Esophagus muscularis mucosa (tissue), 4 donors: ENCODE measurements at regions not wholly inside any gene's neighbourhood (a gene's known extent, or its start where the extent isn't known, plus 50 kb on each side); places are given as distances from the start of the nearest gene placed in this dataset.
"Not testable (repeated sequence)": the region's sequence is repeated elsewhere in the genome, so short reads cannot be mapped to it uniquely, and the experiment has no call there.

Experiments
- DNase-seq: peaks from one replicate; pipeline ENCODE4 v3.0.0-alpha.2; 2017; ENCODE audit errors: extremely low spot score
- H3K27ac ChIP-seq, 4 donors: fragments of 200-600 bp; sonication (generic); replicated peaks in 1 of 4; 1 replicate in 3 of 4; 2 replicates in 1 of 4; pipeline ENCODE4 v1.5.1; 2016 to 2019; ENCODE audit warnings: mild to moderate bottlenecking in 1 of 4
- H3K27me3 ChIP-seq, 4 donors: fragments of 200-600 bp; sonication (generic); one replicate each; pipeline versions ENCODE4 v1.5.1 to v1.6.0; 2016 to 2019
- H3K36me3 ChIP-seq, 4 donors: fragments of 200-600 bp; sonication (generic); one replicate each; pipeline ENCODE4 v1.5.1; 2016 to 2019
- H3K4me1 ChIP-seq, 4 donors: fragments of 200-600 bp; sonication (generic); one replicate each; pipeline ENCODE4 v1.5.1; 2016 to 2019
- H3K4me3 ChIP-seq, 4 donors: fragments of 200-600 bp; sonication (generic); 1 replicate in 2 of 4; 2 replicates in 2 of 4; pipeline ENCODE4 v1.5.1; 2016 to 2019; ENCODE audit warnings: mild to moderate bottlenecking in 4 of 4, moderate library complexity in 1 of 4
- H3K9me3 ChIP-seq, 4 donors: fragments of 200-600 bp; sonication (generic); 1 replicate in 3 of 4; 2 replicates in 1 of 4; pipeline ENCODE4 v1.5.1; 2016 to 2019
- CTCF ChIP-seq, 3 experiments: fragments of 200-600 bp in 2 of 3; fragments of 450-650 bp in 1 of 3; sonication (generic) in 2 of 3; IDR thresholded peaks; one replicate each; pipeline ENCODE4 v1.5.1; 2017 to 2019; ENCODE audit warnings: antibody characterized with exemption in 3 of 3, mild to moderate bottlenecking in 2 of 3, moderate library complexity in 1 of 3
- EP300 ChIP-seq: sonication (generic); formaldehyde crosslinking; IDR thresholded peaks from one replicate; pipeline ENCODE4 v1.6.1; 2017; ENCODE audit warnings: antibody characterized with exemption
- POLR2A ChIP-seq: fragments of 450-650 bp; IDR thresholded peaks from one replicate; pipeline ENCODE4 v1.6.1; 2017; ENCODE audit warnings: antibody characterized with exemption, moderate library complexity, mild to moderate bottlenecking, low read depth
- POLR2AphosphoS5 ChIP-seq, 2 donors: sonication (generic); formaldehyde crosslinking; IDR thresholded peaks; one replicate each; pipeline ENCODE4 v1.6.1; 2017; ENCODE audit warnings: antibody characterized with exemption in 2 of 2
- WGBS: methylation state at CpG from one replicate; pipeline ENCODE4 v1.1.5; 2018; 5-methylcytosine and 5-hydroxymethylcytosine counted together
- intact Hi-C: fragments of 100-400 bp; cut with DNase I; formaldehyde crosslinking; loops from one replicate; pipeline ENCODE4 v1.15.1; 2023

DNA sequence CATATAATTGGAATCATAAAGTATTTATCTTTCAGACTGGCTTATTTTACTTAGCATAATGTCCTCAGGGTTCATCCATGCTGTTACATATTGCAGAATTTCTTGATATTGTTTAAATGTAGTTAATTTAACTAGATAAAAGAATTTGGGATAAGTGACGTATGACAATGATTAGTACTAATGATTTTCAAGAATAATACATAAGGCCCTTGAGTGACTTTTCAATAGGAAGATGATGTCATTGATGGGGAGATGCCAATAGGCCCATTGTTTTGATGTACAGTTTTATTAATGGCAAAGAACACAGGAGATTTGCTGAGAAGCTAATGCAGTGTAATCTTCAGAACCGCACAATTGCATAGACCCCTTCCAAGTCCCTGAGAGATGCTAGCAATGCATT lies 537.4 kb upstream of the PHF14 start:
- intact Hi-C loops = no loop called here
- no peak for TF ChIP-seq CTCF (IDR thresholded peaks at IDR 0.05)
- TF ChIP-seq POLR2A = no peak
- TF ChIP-seq POLR2AphosphoS5 (IDR thresholded peaks at IDR 0.05) = no peak
- Histone ChIP-seq H3K4me1 (no peaks in the 10 kb centered on the region), H3K27me3 (no peaks in the 10 kb centered on the region), H3K27ac (no peak overlapping the region), H3K36me3 (no peaks in the 10 kb centered on the region), H3K4me3 (no peak overlapping the region), H3K9me3 (no peaks in the 10 kb centered on the region)
- DNase-seq = no peak
- 87% methylated on average over 2 of the region's 2 CpGs for WGBS

- H3K27ac ChIP-seq = no peak overlapping the region
- WGBS = 63% methylated on average over 3 of the region's 3 CpGs
- H3K27me3 ChIP-seq = no peaks in the 10 kb centered on the region
- H3K4me3 ChIP-seq = no peak overlapping the region
- H3K4me1 ChIP-seq = no peaks in the 10 kb centered on the region
- H3K36me3 ChIP-seq = no peaks in the 10 kb centered on the region
- no peaks in the 10 kb centered on the region for H3K9me3 ChIP-seq
- no peak for TF ChIP-seq POLR2AphosphoS5 (IDR thresholded peaks at IDR 0.05)
- no peak for TF ChIP-seq CTCF (IDR thresholded peaks at IDR 0.05)
- no peak for TF ChIP-seq EP300
- no peak for TF ChIP-seq POLR2A
- no peak for DNase-seq
- intact Hi-C loops = no loop called here
These were observed 534.6 kb upstream of the PHF14 start for GRCh38 chr7:10439027-10439426.

GRCh38 chr7:10455936-10456335 lies 517.7 kb upstream of the PHF14 start:
- Histone ChIP-seq H3K4me3 (no peak overlapping the region), H3K36me3 (no peaks in the 10 kb centered on the region), H3K4me1 (no peaks in the 10 kb centered on the region), H3K27me3 (no peaks in the 10 kb centered on the region), H3K9me3 (peaks cover 0 to 15% (median 0%) of the 10 kb centered on the region in 4 donors), H3K27ac (no peak overlapping the region)
- no peak for DNase-seq
- TF ChIP-seq POLR2A (no peak), POLR2AphosphoS5 (IDR thresholded peaks at IDR 0.05) (no peak), EP300 (no peak), CTCF (IDR thresholded peaks at IDR 0.05) (no peak)
- intact Hi-C loops = no loop called here

DNA sequence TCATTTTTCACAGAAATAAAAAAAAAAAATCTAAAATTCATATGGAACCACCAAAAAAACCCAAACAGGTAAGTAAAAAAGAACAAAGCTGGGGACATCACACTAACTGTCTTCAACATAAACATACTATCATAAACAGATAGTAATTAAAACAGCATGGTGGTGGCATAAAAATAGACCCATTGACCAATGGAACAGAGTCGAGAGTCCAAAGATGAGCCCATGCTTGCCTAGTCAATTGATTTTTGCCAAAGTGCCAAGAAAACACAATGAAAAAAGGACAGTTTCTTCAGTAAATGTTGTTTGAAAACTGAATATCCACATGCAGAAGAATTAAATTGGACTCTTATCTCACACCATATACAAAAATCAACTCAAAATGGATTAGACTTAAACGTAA lies 513.2 kb upstream of the PHF14 start:
- TF ChIP-seq POLR2A (no peak), EP300 (no peak), POLR2AphosphoS5 (IDR thresholded peaks at IDR 0.05) (no peak), CTCF (IDR thresholded peaks at IDR 0.05) (no peak)
- WGBS = 72% methylated on average over 2 of the region's 2 CpGs
- intact Hi-C loops = no loop called here
- Histone ChIP-seq H3K4me1 (no peaks in the 10 kb centered on the region), H3K9me3 (peaks cover 0 to 9% (median 0%) of the 10 kb centered on the region in 4 donors), H3K27ac (no peak overlapping the region), H3K36me3 (no peaks in the 10 kb centered on the region), H3K27me3 (no peaks in the 10 kb centered on the region), H3K4me3 (no peak overlapping the region)
- no peak for DNase-seq

DNA sequence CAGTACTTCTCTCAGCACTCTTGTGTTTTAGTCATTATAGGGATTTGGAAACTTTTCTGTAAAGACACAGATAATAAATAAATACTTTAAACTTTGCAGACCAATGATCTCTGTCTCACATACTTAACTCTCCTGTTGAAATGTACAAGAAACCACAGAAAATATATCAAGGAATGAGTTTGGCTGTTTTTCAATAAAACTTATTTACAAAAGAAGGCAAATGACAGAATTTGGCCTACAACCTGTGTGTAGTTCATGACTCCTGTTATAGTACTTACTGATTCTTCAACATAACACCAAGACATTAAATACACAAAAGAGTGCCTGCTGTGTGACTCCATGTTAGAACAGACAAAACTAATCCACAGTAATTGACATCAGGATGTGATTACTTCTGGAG lies 510.0 kb upstream of the PHF14 start:
- DNase-seq = no peak
- Histone ChIP-seq H3K4me1 (no peaks in the 10 kb centered on the region), H3K4me3 (no peak overlapping the region), H3K27me3 (no peaks in the 10 kb centered on the region), H3K9me3 (no peaks in the 10 kb centered on the region), H3K36me3 (no peaks in the 10 kb centered on the region), H3K27ac (no peak overlapping the region)
- TF ChIP-seq POLR2AphosphoS5 (IDR thresholded peaks at IDR 0.05) (no peak), CTCF (IDR thresholded peaks at IDR 0.05) (no peak), EP300 (no peak), POLR2A (no peak)
- intact Hi-C loops = no loop called here

DNA sequence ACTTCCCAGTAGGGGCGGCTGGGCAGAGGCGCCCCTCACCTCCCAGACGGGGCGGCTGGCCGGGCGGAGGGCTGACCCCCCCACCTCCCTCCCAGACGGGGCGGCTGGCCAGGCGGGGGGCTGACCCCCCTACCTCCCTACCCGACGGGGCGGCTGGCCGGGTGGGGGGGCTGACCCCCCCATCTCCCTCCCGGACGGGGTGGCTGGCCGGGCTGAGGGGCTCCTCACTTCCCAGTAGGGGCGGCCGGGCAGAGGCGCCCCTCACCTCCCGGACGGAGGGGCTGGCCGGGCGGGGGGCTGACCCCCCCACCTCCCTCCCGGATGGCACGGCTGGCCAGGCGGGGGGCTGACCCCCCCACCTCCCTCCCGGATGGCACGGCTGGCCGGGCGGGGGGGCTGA lies 508.1 kb upstream of the PHF14 start:
- H3K36me3 ChIP-seq, H3K27me3 ChIP-seq, intact Hi-C loops, H3K4me3 ChIP-seq, H3K9me3 ChIP-seq, H3K27ac ChIP-seq, H3K4me1 ChIP-seq, DNase-seq: not testable (repeated sequence)
- WGBS = no CpG with 5 or more reads among the region's 30 CpGs
